ENCODE measurements at regions not wholly inside any gene's neighbourhood (a gene's known extent, or its start where the extent isn't known, plus 50 kb on each side); places are given as distances from the start of the nearest gene placed in this dataset.

- TF ChIP-seq EP300 (IDR thresholded peaks at IDR 0.05; ENCODE audit: borderline replicate concordance in 1 of 2, low read depth in 2 of 2, low read length in 2 of 2) (no peak), TAF1 (IDR thresholded peaks at IDR 0.05; ENCODE audit: low read depth, low read length) (no peak), POU5F1 (IDR thresholded peaks at IDR 0.05; ENCODE audit: low read depth, low read length) (no peak)
Measured at GRCh38 chr6:144911322-144911721, 626.2 kb downstream of the UTRN start (continued).

Measured in H1 (cell line).